HEK293 (cell line): ENCODE measurements at regions not wholly inside any gene's neighbourhood (a gene's known extent, or its start where the extent isn't known, plus 50 kb on each side); places are given as distances from the start of the nearest gene placed in this dataset.

ENCODE experiments used
- CTCF ChIA-PET: fragments of 350-600 bp; formaldehyde crosslinking; extraction: SDS; loops from one replicate; lab custom pipeline; 2021; ENCODE audit warnings: antibody characterized with exemption; lab: Yijun Ruan, JAX
- POLR2A ChIA-PET: fragments of 300-600 bp; formaldehyde crosslinking; extraction: SDS; loops from one replicate; lab custom pipeline; 2020; ENCODE audit warnings: antibody characterized with exemption, inconsistent platforms; lab: Yijun Ruan, JAX
- H3K27ac ChIP-seq: fragments of 200-500 bp; sonication (Bioruptor generic); 2 replicates; pipeline ENCODE4 v1.5.1; 2014; ENCODE audit warnings: low read depth, low read length, control low read depth, inconsistent platforms; ENCODE audit errors: extremely low read depth
- H3K36me3 ChIP-seq, 2 experiments: fragments of 200-500 bp in 1 of 2; sonication (Bioruptor generic) in 1 of 2; 1 replicate in 1 of 2; 2 replicates in 1 of 2; pipeline ENCODE4 v1.5.1; 2014 to 2017; ENCODE audit warnings: inconsistent platforms in 2 of 2, low read length in 2 of 2; ENCODE audit not compliant: control insufficient read depth in 2 of 2, insufficient read depth in 1 of 2
- H3K4me1 ChIP-seq: fragments of 200-500 bp; sonication (Bioruptor generic); 2 replicates; pipeline ENCODE4 v1.5.1; 2014; ENCODE audit warnings: mild to moderate bottlenecking, low read length, inconsistent platforms; ENCODE audit not compliant: control insufficient read depth, insufficient read depth
- H3K4me3 ChIP-seq: 2 replicates; pipeline ENCODE4 v1.5.1; 2011; ENCODE audit warnings: low read depth, mild to moderate bottlenecking, control low read depth, low read length, moderate library complexity
- H3K9me3 ChIP-seq: fragments of 200-500 bp; sonication (Bioruptor generic); 2 replicates; pipeline ENCODE4 v1.5.1; 2014; ENCODE audit warnings: low read depth, low read length, inconsistent platforms; ENCODE audit not compliant: control insufficient read depth, insufficient read depth
- FEZF1 ChIP-seq: fragments of 450-650 bp; formaldehyde crosslinking; IDR thresholded peaks from 2 replicates; pipeline ENCODE4 v1.5.1; 2016; ENCODE audit warnings: missing biosample characterization, missing genetic modification characterization
- GLI2 ChIP-seq: fragments of 450-650 bp; formaldehyde crosslinking; IDR thresholded peaks from 2 replicates; pipeline ENCODE4; 2017; ENCODE audit warnings: missing biosample characterization, missing genetic modification characterization, low read depth, borderline replicate concordance
- HOXC10 ChIP-seq: sonication (generic); formaldehyde crosslinking; IDR thresholded peaks from 2 replicates; pipeline ENCODE4 v1.8.1; 2023; ENCODE audit warnings: mild to moderate bottlenecking, missing genetic modification reagents
- KLF7 ChIP-seq: fragments of 450-650 bp; formaldehyde crosslinking; IDR thresholded peaks from 2 replicates; pipeline ENCODE4 v1.5.1; 2016; ENCODE audit warnings: missing biosample characterization, missing genetic modification characterization, borderline replicate concordance
- SP2 ChIP-seq: fragments of 450-650 bp; formaldehyde crosslinking; IDR thresholded peaks from 2 replicates; pipeline ENCODE4 v1.5.1; 2016; ENCODE audit warnings: missing biosample characterization, missing genetic modification characterization
- YY2 ChIP-seq: fragments of 450-650 bp; formaldehyde crosslinking; IDR thresholded peaks from 2 replicates; pipeline ENCODE4 v1.5.1; 2016; ENCODE audit warnings: missing biosample characterization, missing genetic modification characterization
- ZIC2 ChIP-seq: fragments of 450-650 bp; formaldehyde crosslinking; IDR thresholded peaks from 2 replicates; pipeline ENCODE4 v1.5.1; 2016; ENCODE audit warnings: missing biosample characterization, missing genetic modification characterization
- ZNF202 ChIP-seq: fragments of 450-650 bp; formaldehyde crosslinking; IDR thresholded peaks from 2 replicates; pipeline ENCODE4 v1.5.1; 2016; ENCODE audit warnings: missing biosample characterization, missing genetic modification characterization, borderline replicate concordance
- ZNF24 ChIP-seq: fragments of 450-650 bp; formaldehyde crosslinking; IDR thresholded peaks from 2 replicates; pipeline ENCODE4 v1.5.1; 2016; ENCODE audit warnings: missing biosample characterization, missing genetic modification characterization
- ZNF274 ChIP-seq, 2 experiments: fragments of 200-500 bp in 1 of 2; fragments of 450-650 bp in 1 of 2; sonication (Bioruptor generic) in 1 of 2; formaldehyde crosslinking in 1 of 2; IDR thresholded peaks; 2 replicates each; pipeline versions ENCODE4 v1.5.1 to v1.6.1; 2014 to 2016; ENCODE audit warnings: borderline replicate concordance in 1 of 2, inconsistent platforms in 1 of 2, low read length in 1 of 2, missing biosample characterization in 1 of 2, missing genetic modification characterization in 1 of 2
- ZNF473 ChIP-seq: fragments of 450-650 bp; formaldehyde crosslinking; IDR thresholded peaks from 2 replicates; pipeline ENCODE4 v1.5.1; 2017; ENCODE audit warnings: missing biosample characterization, missing genetic modification characterization
- ZNF530 ChIP-seq: fragments of 450-650 bp; formaldehyde crosslinking; IDR thresholded peaks from 2 replicates; pipeline ENCODE4 v1.5.1; 2016; ENCODE audit warnings: low read depth, missing biosample characterization, missing genetic modification characterization
- ZNF626 ChIP-seq: fragments of 450-650 bp; sonication (Bioruptor Pico); formaldehyde crosslinking; IDR thresholded peaks from 2 replicates; pipeline ENCODE4 v1.5.1; 2018; ENCODE audit warnings: missing biosample characterization, missing genetic modification characterization, inconsistent platforms
- TF ChIP-seq, protein P1 (sequence below): fragments of 450-650 bp; formaldehyde crosslinking; IDR thresholded peaks from 2 replicates; pipeline ENCODE4 v1.5.1; 2016; ENCODE audit warnings: missing biosample characterization, missing genetic modification characterization
- TF ChIP-seq, protein P2 (sequence below): fragments of 450-650 bp; formaldehyde crosslinking; IDR thresholded peaks from 2 replicates; pipeline ENCODE4 v1.5.1; 2016; ENCODE audit warnings: missing biosample characterization, missing genetic modification characterization
- TF ChIP-seq, protein P3 (sequence below): fragments of 450-650 bp; formaldehyde crosslinking; IDR thresholded peaks from 2 replicates; pipeline ENCODE4 v1.5.1; 2016; ENCODE audit warnings: missing biosample characterization, missing genetic modification characterization
- TF ChIP-seq, protein P4 (sequence below): fragments of 450-650 bp; formaldehyde crosslinking; conservative IDR thresholded peaks from 2 replicates; pipeline ENCODE4 v1.5.1; 2016; ENCODE audit warnings: low read depth, missing biosample characterization, missing genetic modification characterization
- TF ChIP-seq, protein P5 (sequence below): fragments of 450-650 bp; formaldehyde crosslinking; IDR thresholded peaks from 2 replicates; pipeline ENCODE4 v1.5.1; 2016; ENCODE audit warnings: missing biosample characterization, missing genetic modification characterization, borderline replicate concordance

DNA sequence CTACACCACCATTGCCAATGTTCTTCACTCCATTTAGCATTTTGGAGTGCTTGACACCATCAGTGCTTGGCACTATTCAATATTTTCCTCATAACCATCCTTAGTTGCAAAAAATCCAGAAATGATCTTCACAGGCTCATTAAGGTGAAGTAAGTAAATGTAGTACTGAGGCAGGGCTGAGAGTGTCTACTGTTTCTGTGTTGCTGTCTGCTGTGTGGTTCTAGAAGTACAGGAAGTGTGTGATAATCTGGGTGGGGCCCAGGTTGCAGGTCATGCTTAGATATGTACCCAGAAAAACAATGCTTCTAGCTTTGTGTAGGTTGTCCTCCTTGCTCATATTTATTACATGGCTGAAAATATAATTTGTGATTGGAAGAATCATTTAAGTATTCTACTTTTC lies 411.8 kb upstream of the CCDC179 start (continued):
- TF ChIP-seq, protein P1, sequence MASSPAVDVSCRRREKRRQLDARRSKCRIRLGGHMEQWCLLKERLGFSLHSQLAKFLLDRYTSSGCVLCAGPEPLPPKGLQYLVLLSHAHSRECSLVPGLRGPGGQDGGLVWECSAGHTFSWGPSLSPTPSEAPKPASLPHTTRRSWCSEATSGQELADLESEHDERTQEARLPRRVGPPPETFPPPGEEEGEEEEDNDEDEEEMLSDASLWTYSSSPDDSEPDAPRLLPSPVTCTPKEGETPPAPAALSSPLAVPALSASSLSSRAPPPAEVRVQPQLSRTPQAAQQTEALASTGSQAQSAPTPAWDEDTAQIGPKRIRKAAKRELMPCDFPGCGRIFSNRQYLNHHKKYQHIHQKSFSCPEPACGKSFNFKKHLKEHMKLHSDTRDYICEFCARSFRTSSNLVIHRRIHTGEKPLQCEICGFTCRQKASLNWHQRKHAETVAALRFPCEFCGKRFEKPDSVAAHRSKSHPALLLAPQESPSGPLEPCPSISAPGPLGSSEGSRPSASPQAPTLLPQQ, result no peak
- no peak for TF ChIP-seq HOXC10 (CRISPR knock-in tag)
- no peak for TF ChIP-seq ZNF626 (tag by site-specific recombination)

DNA sequence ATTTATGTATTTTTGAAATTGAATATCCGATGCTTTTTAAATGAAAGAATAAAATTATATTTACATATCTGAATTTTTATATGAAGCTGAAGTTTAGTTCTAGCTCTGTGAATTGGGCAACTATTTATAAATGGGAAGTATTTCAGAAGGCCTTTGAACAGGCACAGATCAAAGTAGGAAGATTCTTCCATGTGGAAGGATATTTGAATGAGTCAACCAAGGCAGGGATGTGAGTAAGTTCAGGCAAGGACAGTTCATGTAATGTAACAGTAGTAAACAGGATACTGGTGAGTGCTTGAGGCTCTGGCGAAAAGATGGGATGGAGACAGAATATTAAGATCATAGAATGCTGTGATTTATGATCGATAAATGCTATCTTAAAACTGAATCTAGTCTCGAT lies 417.8 kb upstream of the CCDC179 start:
- no peaks in the 10 kb centered on the region for H3K36me3 ChIP-seq
- H3K27ac ChIP-seq, result no peak overlapping the region
- ChIA-PET CTCF (no interaction called here), POLR2A (no interaction called here)
- H3K9me3 ChIP-seq, result no peaks in the 10 kb centered on the region
- no peaks in the 10 kb centered on the region for H3K4me1 ChIP-seq
- TF ChIP-seq, protein P2, sequence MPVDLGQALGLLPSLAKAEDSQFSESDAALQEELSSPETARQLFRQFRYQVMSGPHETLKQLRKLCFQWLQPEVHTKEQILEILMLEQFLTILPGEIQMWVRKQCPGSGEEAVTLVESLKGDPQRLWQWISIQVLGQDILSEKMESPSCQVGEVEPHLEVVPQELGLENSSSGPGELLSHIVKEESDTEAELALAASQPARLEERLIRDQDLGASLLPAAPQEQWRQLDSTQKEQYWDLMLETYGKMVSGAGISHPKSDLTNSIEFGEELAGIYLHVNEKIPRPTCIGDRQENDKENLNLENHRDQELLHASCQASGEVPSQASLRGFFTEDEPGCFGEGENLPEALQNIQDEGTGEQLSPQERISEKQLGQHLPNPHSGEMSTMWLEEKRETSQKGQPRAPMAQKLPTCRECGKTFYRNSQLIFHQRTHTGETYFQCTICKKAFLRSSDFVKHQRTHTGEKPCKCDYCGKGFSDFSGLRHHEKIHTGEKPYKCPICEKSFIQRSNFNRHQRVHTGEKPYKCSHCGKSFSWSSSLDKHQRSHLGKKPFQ (tag by site-specific recombination), result no peak
- TF ChIP-seq ZNF530 (tag by site-specific recombination) (no peak), ZIC2 (no peak), KLF7 (tag by site-specific recombination) (no peak), ZNF202 (tag by site-specific recombination) (no peak), ZNF24 (tag by site-specific recombination) (no peak), ZNF274 (IDR thresholded peaks at IDR 0.05; ENCODE audit: low read length) (no peak), ZNF274 (tag by site-specific recombination; IDR thresholded peaks at IDR 0.05; ENCODE audit: borderline replicate concordance) (no peak), ZNF626 (tag by site-specific recombination) (no peak), ZNF473 (tag by site-specific recombination) (no peak), SP2 (tag by site-specific recombination) (no peak), YY2 (tag by site-specific recombination) (no peak), FEZF1 (tag by site-specific recombination) (no peak), GLI2 (no peak)
- TF ChIP-seq, protein P3, sequence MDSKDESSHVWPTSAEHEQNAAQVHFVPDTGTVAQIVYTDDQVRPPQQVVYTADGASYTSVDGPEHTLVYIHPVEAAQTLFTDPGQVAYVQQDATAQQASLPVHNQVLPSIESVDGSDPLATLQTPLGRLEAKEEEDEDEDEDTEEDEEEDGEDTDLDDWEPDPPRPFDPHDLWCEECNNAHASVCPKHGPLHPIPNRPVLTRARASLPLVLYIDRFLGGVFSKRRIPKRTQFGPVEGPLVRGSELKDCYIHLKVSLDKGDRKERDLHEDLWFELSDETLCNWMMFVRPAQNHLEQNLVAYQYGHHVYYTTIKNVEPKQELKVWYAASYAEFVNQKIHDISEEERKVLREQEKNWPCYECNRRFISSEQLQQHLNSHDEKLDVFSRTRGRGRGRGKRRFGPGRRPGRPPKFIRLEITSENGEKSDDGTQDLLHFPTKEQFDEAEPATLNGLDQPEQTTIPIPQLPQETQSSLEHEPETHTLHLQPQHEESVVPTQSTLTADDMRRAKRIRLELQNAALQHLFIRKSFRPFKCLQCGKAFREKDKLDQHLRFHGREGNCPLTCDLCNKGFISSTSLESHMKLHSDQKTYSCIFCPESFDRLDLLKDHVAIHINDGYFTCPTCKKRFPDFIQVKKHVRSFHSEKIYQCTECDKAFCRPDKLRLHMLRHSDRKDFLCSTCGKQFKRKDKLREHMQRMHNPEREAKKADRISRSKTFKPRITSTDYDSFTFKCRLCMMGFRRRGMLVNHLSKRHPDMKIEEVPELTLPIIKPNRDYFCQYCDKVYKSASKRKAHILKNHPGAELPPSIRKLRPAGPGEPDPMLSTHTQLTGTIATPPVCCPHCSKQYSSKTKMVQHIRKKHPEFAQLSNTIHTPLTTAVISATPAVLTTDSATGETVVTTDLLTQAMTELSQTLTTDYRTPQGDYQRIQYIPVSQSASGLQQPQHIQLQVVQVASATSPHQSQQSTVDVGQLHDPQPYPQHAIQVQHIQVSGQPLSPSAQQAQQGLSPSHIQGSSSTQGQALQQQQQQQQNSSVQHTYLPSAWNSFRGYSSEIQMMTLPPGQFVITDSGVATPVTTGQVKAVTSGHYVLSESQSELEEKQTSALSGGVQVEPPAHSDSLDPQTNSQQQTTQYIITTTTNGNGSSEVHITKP, result no peak
- TF ChIP-seq, protein P4, sequence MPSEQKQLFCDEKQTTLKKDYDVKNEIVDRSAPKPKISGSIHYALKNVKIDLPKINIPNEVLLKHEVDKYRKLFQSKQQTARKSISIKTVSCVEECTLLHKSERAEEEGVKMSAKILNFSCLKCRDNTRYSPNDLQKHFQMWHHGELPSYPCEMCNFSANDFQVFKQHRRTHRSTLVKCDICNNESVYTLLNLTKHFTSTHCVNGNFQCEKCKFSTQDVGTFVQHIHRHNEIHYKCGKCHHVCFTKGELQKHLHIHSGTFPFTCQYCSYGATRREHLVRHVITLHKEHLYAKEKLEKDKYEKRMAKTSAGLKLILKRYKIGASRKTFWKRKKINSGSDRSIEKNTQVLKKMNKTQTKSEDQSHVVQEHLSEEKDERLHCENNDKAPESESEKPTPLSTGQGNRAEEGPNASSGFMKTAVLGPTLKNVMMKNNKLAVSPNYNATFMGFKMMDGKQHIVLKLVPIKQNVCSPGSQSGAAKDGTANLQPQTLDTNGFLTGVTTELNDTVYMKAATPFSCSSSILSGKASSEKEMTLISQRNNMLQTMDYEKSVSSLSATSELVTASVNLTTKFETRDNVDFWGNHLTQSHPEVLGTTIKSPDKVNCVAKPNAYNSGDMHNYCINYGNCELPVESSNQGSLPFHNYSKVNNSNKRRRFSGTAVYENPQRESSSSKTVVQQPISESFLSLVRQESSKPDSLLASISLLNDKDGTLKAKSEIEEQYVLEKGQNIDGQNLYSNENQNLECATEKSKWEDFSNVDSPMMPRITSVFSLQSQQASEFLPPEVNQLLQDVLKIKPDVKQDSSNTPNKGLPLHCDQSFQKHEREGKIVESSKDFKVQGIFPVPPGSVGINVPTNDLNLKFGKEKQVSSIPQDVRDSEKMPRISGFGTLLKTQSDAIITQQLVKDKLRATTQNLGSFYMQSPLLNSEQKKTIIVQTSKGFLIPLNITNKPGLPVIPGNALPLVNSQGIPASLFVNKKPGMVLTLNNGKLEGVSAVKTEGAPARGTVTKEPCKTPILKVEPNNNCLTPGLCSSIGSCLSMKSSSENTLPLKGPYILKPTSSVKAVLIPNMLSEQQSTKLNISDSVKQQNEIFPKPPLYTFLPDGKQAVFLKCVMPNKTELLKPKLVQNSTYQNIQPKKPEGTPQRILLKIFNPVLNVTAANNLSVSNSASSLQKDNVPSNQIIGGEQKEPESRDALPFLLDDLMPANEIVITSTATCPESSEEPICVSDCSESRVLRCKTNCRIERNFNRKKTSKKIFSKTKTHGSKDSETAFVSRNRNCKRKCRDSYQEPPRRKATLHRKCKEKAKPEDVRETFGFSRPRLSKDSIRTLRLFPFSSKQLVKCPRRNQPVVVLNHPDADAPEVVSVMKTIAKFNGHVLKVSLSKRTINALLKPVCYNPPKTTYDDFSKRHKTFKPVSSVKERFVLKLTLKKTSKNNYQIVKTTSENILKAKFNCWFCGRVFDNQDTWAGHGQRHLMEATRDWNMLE, result no peak
- TF ChIP-seq, protein P5, sequence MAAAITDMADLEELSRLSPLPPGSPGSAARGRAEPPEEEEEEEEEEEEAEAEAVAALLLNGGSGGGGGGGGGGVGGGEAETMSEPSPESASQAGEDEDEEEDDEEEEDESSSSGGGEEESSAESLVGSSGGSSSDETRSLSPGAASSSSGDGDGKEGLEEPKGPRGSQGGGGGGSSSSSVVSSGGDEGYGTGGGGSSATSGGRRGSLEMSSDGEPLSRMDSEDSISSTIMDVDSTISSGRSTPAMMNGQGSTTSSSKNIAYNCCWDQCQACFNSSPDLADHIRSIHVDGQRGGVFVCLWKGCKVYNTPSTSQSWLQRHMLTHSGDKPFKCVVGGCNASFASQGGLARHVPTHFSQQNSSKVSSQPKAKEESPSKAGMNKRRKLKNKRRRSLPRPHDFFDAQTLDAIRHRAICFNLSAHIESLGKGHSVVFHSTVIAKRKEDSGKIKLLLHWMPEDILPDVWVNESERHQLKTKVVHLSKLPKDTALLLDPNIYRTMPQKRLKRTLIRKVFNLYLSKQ (tag by site-specific recombination), result no peak
- H3K4me3 ChIP-seq, result no peak overlapping the region
